GM12874 (cell line): ENCODE measurements at regions not wholly inside any gene's neighbourhood (a gene's known extent, or its start where the extent isn't known, plus 50 kb on each side); places are given as distances from the start of the nearest gene placed in this dataset.

Experiments
- CTCF ChIP-seq: IDR thresholded peaks from 2 replicates; pipeline ENCODE4 v1.5.1; 2011; ENCODE audit warnings: low read depth, mild to moderate bottlenecking, control low read depth, low read length, moderate library complexity; ENCODE audit not compliant: insufficient read depth

- no peak for TF ChIP-seq CTCF
Observed at GRCh38 chr2:240384711-240385450, 50.6 kb upstream of the GPC1 start.
